Upper lobe of right lung (tissue), 1 donor: ENCODE measurements at regions not wholly inside any gene's neighbourhood (a gene's known extent, or its start where the extent isn't known, plus 50 kb on each side); places are given as distances from the start of the nearest gene placed in this dataset.

Experiments
- ATAC-seq: fragments of 200-7000 bp; cut with Tn5 transposase; one replicate; pipeline ENCODE4 v1.9.1; 2020; ENCODE audit warnings: mild to moderate bottlenecking, moderate library complexity
- DNase-seq: peaks from one replicate; pipeline ENCODE4 v3.0.0-alpha.2; 2020
- H3K27ac ChIP-seq: fragments of 200-600 bp; one replicate; pipeline ENCODE4 v1.8.0; 2022
- H3K27me3 ChIP-seq: fragments of 200-600 bp; one replicate; pipeline ENCODE4 v1.8.0; 2022; ENCODE audit warnings: mild to moderate bottlenecking
- H3K36me3 ChIP-seq: fragments of 200-600 bp; one replicate; pipeline ENCODE4 v1.8.0; 2022
- H3K4me1 ChIP-seq: fragments of 200-600 bp; one replicate; pipeline ENCODE4 v1.8.0; 2022
- H3K4me3 ChIP-seq: fragments of 200-600 bp; one replicate; pipeline ENCODE4 v1.8.0; 2022; ENCODE audit warnings: mild to moderate bottlenecking
- H3K9me3 ChIP-seq: fragments of 200-600 bp; one replicate; pipeline ENCODE4 v1.8.0; 2022
- CTCF ChIP-seq: fragments of 200-600 bp; IDR thresholded peaks from one replicate; pipeline ENCODE4 v1.8.0; 2022; ENCODE audit warnings: antibody characterized with exemption
- intact Hi-C: fragments of 100-400 bp; cut with DNase I; formaldehyde crosslinking; loops from one replicate; pipeline ENCODE4 v1.11.0; 2022
- donor health status: DM: no; HTN: yes; CAD: no; lungs with severe emphysema.

DNA sequence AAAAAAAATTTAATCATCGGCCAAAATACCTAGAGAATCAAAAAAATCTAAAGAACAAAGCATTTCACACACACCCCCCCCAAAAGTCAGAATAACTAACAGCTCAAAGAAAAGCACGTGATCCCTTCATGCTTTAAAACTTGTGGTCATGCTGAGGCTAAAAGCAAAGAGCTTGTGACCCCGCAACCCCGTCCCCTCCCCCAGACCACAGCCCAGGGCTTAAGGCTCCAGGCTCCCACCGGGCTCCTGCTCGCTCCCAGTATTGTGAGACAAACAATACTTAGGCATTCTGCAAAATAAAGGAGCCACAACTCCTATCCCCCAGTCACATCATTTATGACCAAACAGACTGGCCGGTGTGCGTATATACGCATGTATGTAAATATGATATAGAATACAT lies 62.1 kb upstream of the CCDC160 start:
- TF ChIP-seq CTCF, result no peak
- intact Hi-C loops, result no loop called here
- no peaks in the 10 kb centered on the region for H3K4me1 ChIP-seq
- DNase-seq (no peak), ATAC-seq (no peak)
- H3K9me3 ChIP-seq, result no peaks in the 10 kb centered on the region
- H3K36me3 ChIP-seq, result no peaks in the 10 kb centered on the region
- no peak overlapping the region for H3K27ac ChIP-seq
- no peak overlapping the region for H3K4me3 ChIP-seq
- H3K27me3 ChIP-seq, result peaks cover 7% of the 10 kb centered on the region

GRCh38 chrX:134177527-134177926 lies 59.5 kb upstream of the CCDC160 start:
- H3K9me3 ChIP-seq, result no peaks in the 10 kb centered on the region
- ATAC-seq, result no peak
- no peak for TF ChIP-seq CTCF
- H3K4me1 ChIP-seq, result no peaks in the 10 kb centered on the region
- no peaks in the 10 kb centered on the region for H3K36me3 ChIP-seq
- H3K27me3 ChIP-seq, result peaks cover 7% of the 10 kb centered on the region
- intact Hi-C loops, result no loop called here
- no peak for DNase-seq
- no peak overlapping the region for H3K27ac ChIP-seq
- no peak overlapping the region for H3K4me3 ChIP-seq

DNA sequence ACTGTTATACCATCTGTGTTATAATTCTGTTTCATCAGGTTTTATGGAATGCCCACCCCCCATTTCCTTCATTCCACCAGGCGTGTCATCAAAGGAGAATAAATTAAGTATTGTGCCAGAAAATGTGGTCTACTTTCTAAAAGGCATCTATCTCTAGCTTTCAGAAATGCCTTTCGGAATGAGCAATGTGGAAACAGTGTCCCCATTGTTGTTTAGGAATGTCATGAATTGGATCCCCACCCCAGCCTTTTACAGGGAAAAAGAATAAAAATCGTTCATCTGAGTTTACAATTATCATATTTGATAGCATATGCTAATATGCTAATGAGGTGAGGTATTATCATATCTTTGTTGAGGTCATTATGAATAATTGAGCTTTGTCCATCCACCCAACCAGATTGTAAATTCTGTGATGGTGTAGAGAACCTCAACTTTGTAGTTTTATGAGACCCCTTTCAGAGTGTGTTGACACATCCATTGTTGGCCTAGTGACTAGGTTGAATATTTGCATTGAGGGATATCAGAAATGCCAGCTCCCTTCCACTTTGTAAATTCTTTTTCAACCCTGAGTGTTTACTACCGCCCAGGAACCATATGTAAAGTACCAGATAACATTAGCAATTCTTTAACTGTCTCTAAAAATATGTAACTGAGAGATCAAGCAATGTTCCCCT lies 56.2 kb upstream of the CCDC160 start:
- H3K4me1 ChIP-seq, result no peaks in the 10 kb centered on the region
- no peaks in the 10 kb centered on the region for H3K27me3 ChIP-seq
- H3K4me3 ChIP-seq, result no peak overlapping the region
- H3K36me3 ChIP-seq, result no peaks in the 10 kb centered on the region
- intact Hi-C loops, result no loop called here
- no peak for TF ChIP-seq CTCF
- H3K9me3 ChIP-seq, result no peaks in the 10 kb centered on the region
- no peak for ATAC-seq
- DNase-seq, result no peak
- H3K27ac ChIP-seq, result no peak overlapping the region

- H3K27me3 ChIP-seq, result no peaks in the 10 kb centered on the region
- intact Hi-C loops, result no loop called here
These were observed 55.7 kb upstream of the CCDC160 start for GRCh38 chrX:134181275-134181660.

DNA sequence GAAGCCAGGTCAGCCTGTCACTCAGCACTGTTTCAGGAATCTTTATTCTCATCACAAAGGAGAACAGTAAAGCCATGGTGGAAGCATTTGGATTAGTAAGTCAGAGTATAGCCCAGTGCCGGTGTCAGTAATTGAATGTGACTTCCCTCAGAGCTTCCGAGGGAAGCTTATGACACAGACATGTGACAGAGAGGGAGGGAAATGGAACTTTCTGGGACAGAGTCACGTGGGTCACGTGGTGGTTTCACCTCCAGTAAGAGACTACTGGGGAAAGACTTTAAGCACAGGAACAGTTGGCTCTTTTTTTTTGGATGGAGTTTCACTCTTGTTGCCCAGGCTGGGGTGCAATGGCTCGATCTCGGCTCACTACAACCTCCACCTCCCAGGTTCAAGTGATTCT lies 53.3 kb upstream of the CCDC160 start:
- Histone ChIP-seq H3K4me1 (no peaks in the 10 kb centered on the region), H3K4me3 (no peak overlapping the region), H3K36me3 (no peaks in the 10 kb centered on the region), H3K27ac (no peak overlapping the region), H3K9me3 (no peaks in the 10 kb centered on the region), H3K27me3 (no peaks in the 10 kb centered on the region)
- ATAC-seq, result no peak
- TF ChIP-seq CTCF, result no peak
- no peak for DNase-seq
- intact Hi-C loops, result no loop called here

More at GRCh38 chrX:134181275-134181660, 55.7 kb upstream of the CCDC160 start:
- H3K27ac ChIP-seq, result no peak overlapping the region
- no peaks in the 10 kb centered on the region for H3K9me3 ChIP-seq
- H3K4me1 ChIP-seq, result no peaks in the 10 kb centered on the region
- no peak for DNase-seq
- ATAC-seq, result no peak
- H3K36me3 ChIP-seq, result no peaks in the 10 kb centered on the region
- TF ChIP-seq CTCF, result no peak
- no peak overlapping the region for H3K4me3 ChIP-seq

- Histone ChIP-seq H3K27me3 (no peaks in the 10 kb centered on the region), H3K4me3 (no peak overlapping the region)
- intact Hi-C loops, result no loop called here
These were observed 52.0 kb upstream of the CCDC160 start for GRCh38 chrX:134184936-134185335.

More at GRCh38 chrX:134184936-134185335, 52.0 kb upstream of the CCDC160 start:
- Histone ChIP-seq H3K27ac (no peak overlapping the region), H3K36me3 (no peaks in the 10 kb centered on the region), H3K4me1 (no peaks in the 10 kb centered on the region), H3K9me3 (no peaks in the 10 kb centered on the region)
- ATAC-seq, result no peak
- DNase-seq, result no peak
- no peak for TF ChIP-seq CTCF
